Activated CD8-positive, alpha-beta T cell treated with anti-CD3 and anti-CD28 coated beads, Interleukin-2, amount 10 ng/mL, durations not matched to agents 7 days and 5 days (primary cell): ENCODE measurements at regions not wholly inside any gene's neighbourhood (a gene's known extent, or its start where the extent isn't known, plus 50 kb on each side); places are given as distances from the start of the nearest gene placed in this dataset.

Experiments
- ATAC-seq: fragments of 150-1000 bp; cut with Tn5 transposase; one replicate; pipeline ENCODE4 v1.10.0; 2021; ENCODE audit warnings: moderate library complexity
- CTCF ChIA-PET: fragments of 350-600 bp; sonication (Branson Sonifier 250); formaldehyde crosslinking; loops from one replicate; lab custom pipeline; 2021; ENCODE audit warnings: antibody characterized with exemption; lab: Charles Lee
- POLR2A ChIA-PET: fragments of 350-600 bp; sonication (Branson Sonifier 250); formaldehyde crosslinking; loops from one replicate; lab custom pipeline; 2021; ENCODE audit warnings: antibody characterized with exemption; lab: Charles Lee
- DNase-seq: peaks from one replicate; pipeline ENCODE4 v3.0.0-alpha.2; 2020
- H3K27ac Mint-ChIP-seq: one replicate; pipeline ENCODE4 v1.8.0; 2021; ENCODE audit warnings: mild to moderate bottlenecking, mixed read lengths
- H3K27me3 Mint-ChIP-seq: one replicate; pipeline ENCODE4 v1.8.0; 2021; ENCODE audit warnings: low read depth, mixed read lengths
- H3K36me3 Mint-ChIP-seq: one replicate; pipeline ENCODE4 v1.8.0; 2021; ENCODE audit warnings: low read depth, mixed read lengths
- H3K4me1 Mint-ChIP-seq: one replicate; pipeline ENCODE4 v1.8.0; 2021; ENCODE audit warnings: low read depth, mixed read lengths
- H3K4me3 Mint-ChIP-seq: one replicate; pipeline ENCODE4 v1.8.0; 2021; ENCODE audit warnings: mild to moderate bottlenecking, mixed read lengths
- H3K9me3 Mint-ChIP-seq: one replicate; pipeline ENCODE4 v1.8.0; 2022; ENCODE audit warnings: mixed read lengths; ENCODE audit not compliant: insufficient read depth

GRCh38 chr10:84765086-84765485 lies 436.7 kb downstream of the CCSER2 start:
- no peak overlapping the region for H3K27ac Mint-ChIP-seq
- no peak for DNase-seq
- ChIA-PET CTCF (no interaction called here), POLR2A (no interaction called here)
- no peaks in the 10 kb centered on the region for H3K4me1 Mint-ChIP-seq
- H3K9me3 Mint-ChIP-seq, result no peaks in the 10 kb centered on the region
- no peaks in the 10 kb centered on the region for H3K27me3 Mint-ChIP-seq
- ATAC-seq, result no peak
- H3K36me3 Mint-ChIP-seq, result no peaks in the 10 kb centered on the region
- no peak overlapping the region for H3K4me3 Mint-ChIP-seq

GRCh38 chr10:84765656-84766055 lies 437.3 kb downstream of the CCSER2 start:
- Mint-ChIP-seq H3K4me3 (no peak overlapping the region), H3K27me3 (no peaks in the 10 kb centered on the region), H3K36me3 (no peaks in the 10 kb centered on the region), H3K9me3 (no peaks in the 10 kb centered on the region), H3K27ac (no peak overlapping the region), H3K4me1 (no peaks in the 10 kb centered on the region)
- ChIA-PET CTCF (no interaction called here), POLR2A (no interaction called here)
- no peak for ATAC-seq
- no peak for DNase-seq

- CTCF ChIA-PET, result no interaction called here
- Mint-ChIP-seq H3K9me3 (no peaks in the 10 kb centered on the region), H3K4me1 (no peaks in the 10 kb centered on the region), H3K27ac (no peak overlapping the region), H3K36me3 (no peaks in the 10 kb centered on the region), H3K27me3 (no peaks in the 10 kb centered on the region), H3K4me3 (no peak overlapping the region)
- ATAC-seq, result no peak
- POLR2A ChIA-PET, result no interaction called here
- DNase-seq, result no peak
These were observed 438.5 kb downstream of the CCSER2 start for GRCh38 chr10:84766923-84767322.

GRCh38 chr10:84768132-84768531 lies 439.7 kb downstream of the CCSER2 start:
- ATAC-seq, result no peak
- H3K4me3 Mint-ChIP-seq, result no peak overlapping the region
- ChIA-PET CTCF (no interaction called here), POLR2A (no interaction called here)
- DNase-seq, result no peak
- no peak overlapping the region for H3K27ac Mint-ChIP-seq
- H3K9me3 Mint-ChIP-seq, result no peaks in the 10 kb centered on the region
- H3K4me1 Mint-ChIP-seq, result no peaks in the 10 kb centered on the region
- no peaks in the 10 kb centered on the region for H3K27me3 Mint-ChIP-seq
- H3K36me3 Mint-ChIP-seq, result no peaks in the 10 kb centered on the region

- Mint-ChIP-seq H3K27me3 (no peaks in the 10 kb centered on the region), H3K4me1 (no peaks in the 10 kb centered on the region), H3K9me3 (no peaks in the 10 kb centered on the region), H3K36me3 (no peaks in the 10 kb centered on the region), H3K4me3 (no peak overlapping the region), H3K27ac (no peak overlapping the region)
- CTCF ChIA-PET, result interaction anchor here (1.6 kb wide), 1 partner anchor 12 kb away, joined by 4 read pairs; no protein-coding TSS in a partner anchor
- DNase-seq, result no peak
- ATAC-seq, result no peak
- POLR2A ChIA-PET, result no interaction called here
These were observed 442.4 kb downstream of the CCSER2 start for GRCh38 chr10:84770824-84771223.

- Mint-ChIP-seq H3K4me3 (no peak overlapping the region), H3K27me3 (no peaks in the 10 kb centered on the region), H3K4me1 (no peaks in the 10 kb centered on the region), H3K27ac (no peak overlapping the region), H3K9me3 (no peaks in the 10 kb centered on the region), H3K36me3 (no peaks in the 10 kb centered on the region)
- ChIA-PET CTCF (interaction anchor here (1.7 kb wide), 1 partner anchor 13 kb away, joined by 4 read pairs; no protein-coding TSS in a partner anchor), POLR2A (no interaction called here)
- DNase-seq, result peak; percentile 28
- ATAC-seq, result no peak
These were observed 455.0 kb downstream of the CCSER2 start for GRCh38 chr10:84783386-84783785.

GRCh38 chr10:84783909-84784308 lies 455.5 kb downstream of the CCSER2 start:
- CTCF ChIA-PET, result interaction anchor here (1.7 kb wide), 1 partner anchor 14 kb away, joined by 4 read pairs; no protein-coding TSS in a partner anchor
- POLR2A ChIA-PET, result no interaction called here
- Mint-ChIP-seq H3K4me1 (no peaks in the 10 kb centered on the region), H3K27me3 (no peaks in the 10 kb centered on the region), H3K4me3 (no peak overlapping the region), H3K36me3 (no peaks in the 10 kb centered on the region), H3K27ac (no peak overlapping the region), H3K9me3 (no peaks in the 10 kb centered on the region)
- DNase-seq (no peak), ATAC-seq (no peak)

- ATAC-seq, result no peak
- no peak overlapping the region for H3K27ac Mint-ChIP-seq
- H3K36me3 Mint-ChIP-seq, result no peaks in the 10 kb centered on the region
- DNase-seq, result no peak
- H3K27me3 Mint-ChIP-seq, result no peaks in the 10 kb centered on the region
- no peaks in the 10 kb centered on the region for H3K9me3 Mint-ChIP-seq
- no peaks in the 10 kb centered on the region for H3K4me1 Mint-ChIP-seq
- H3K4me3 Mint-ChIP-seq, result no peak overlapping the region
- POLR2A ChIA-PET, result no interaction called here
- CTCF ChIA-PET, result no interaction called here
These were observed 456.4 kb downstream of the CCSER2 start for GRCh38 chr10:84784749-84785148.

- Mint-ChIP-seq H3K36me3 (no peaks in the 10 kb centered on the region), H3K4me1 (no peaks in the 10 kb centered on the region), H3K27ac (no peak overlapping the region), H3K4me3 (no peak overlapping the region), H3K9me3 (no peaks in the 10 kb centered on the region), H3K27me3 (no peaks in the 10 kb centered on the region)
- ATAC-seq, result no peak
- CTCF ChIA-PET, result no interaction called here
- POLR2A ChIA-PET, result no interaction called here
- DNase-seq, result no peak
These were observed 460.6 kb downstream of the CCSER2 start for GRCh38 chr10:84789026-84789425.

GRCh38 chr10:84798312-84798711 lies 469.9 kb downstream of the CCSER2 start:
- Mint-ChIP-seq H3K4me3 (no peak overlapping the region), H3K4me1 (no peaks in the 10 kb centered on the region), H3K27me3 (no peaks in the 10 kb centered on the region), H3K27ac (no peak overlapping the region), H3K36me3 (no peaks in the 10 kb centered on the region), H3K9me3 (no peaks in the 10 kb centered on the region)
- DNase-seq (no peak), ATAC-seq (no peak)
- ChIA-PET POLR2A (no interaction called here), CTCF (no interaction called here)

GRCh38 chr10:84801156-84801555 lies 472.8 kb downstream of the CCSER2 start:
- ChIA-PET POLR2A (interaction anchor here (0.6 kb wide), 1 partner anchor 14 kb away, joined by 3 read pairs; no protein-coding TSS in a partner anchor), CTCF (no interaction called here)
- ATAC-seq (no peak), DNase-seq (no peak)
- no peak overlapping the region for H3K27ac Mint-ChIP-seq
- H3K27me3 Mint-ChIP-seq, result no peaks in the 10 kb centered on the region
- no peaks in the 10 kb centered on the region for H3K4me1 Mint-ChIP-seq
- H3K9me3 Mint-ChIP-seq, result no peaks in the 10 kb centered on the region
- H3K36me3 Mint-ChIP-seq, result no peaks in the 10 kb centered on the region
- no peak overlapping the region for H3K4me3 Mint-ChIP-seq

- ATAC-seq, result no peak
- ChIA-PET POLR2A (interaction anchor here (0.6 kb wide), 1 partner anchor 13 kb away, joined by 3 read pairs; no protein-coding TSS in a partner anchor), CTCF (no interaction called here)
- Mint-ChIP-seq H3K9me3 (no peaks in the 10 kb centered on the region), H3K27ac (no peak overlapping the region), H3K4me1 (no peaks in the 10 kb centered on the region), H3K4me3 (no peak overlapping the region), H3K36me3 (no peaks in the 10 kb centered on the region), H3K27me3 (no peaks in the 10 kb centered on the region)
- DNase-seq, result no peak
These were observed 473.5 kb downstream of the CCSER2 start for GRCh38 chr10:84801916-84802315.

GRCh38 chr10:84805149-84805548 lies 476.8 kb downstream of the CCSER2 start:
- Mint-ChIP-seq H3K27me3 (no peaks in the 10 kb centered on the region), H3K27ac (no peak overlapping the region), H3K4me1 (no peaks in the 10 kb centered on the region), H3K9me3 (no peaks in the 10 kb centered on the region), H3K4me3 (no peak overlapping the region), H3K36me3 (no peaks in the 10 kb centered on the region)
- CTCF ChIA-PET, result no interaction called here
- ATAC-seq (no peak), DNase-seq (no peak)
- POLR2A ChIA-PET, result no interaction called here
